H1 (cell line): ENCODE measurements at regions not wholly inside any gene's neighbourhood (a gene's known extent, or its start where the extent isn't known, plus 50 kb on each side); places are given as distances from the start of the nearest gene placed in this dataset.

Experiments
- CTCF ChIA-PET: fragments of 300-600 bp; sonication (Branson Sonifier 250); formaldehyde crosslinking; loops from one replicate; lab custom pipeline; 2021; ENCODE audit not compliant: partially characterized antibody; lab: Charles Lee
- POLR2A ChIA-PET: fragments of 300-600 bp; sonication (Branson Sonifier 250); formaldehyde crosslinking; loops from one replicate; lab custom pipeline; 2021; ENCODE audit warnings: inconsistent platforms; ENCODE audit not compliant: partially characterized antibody; lab: Charles Lee
- DNase-seq, 2 experiments: peaks; one replicate each; pipeline versions ENCODE4 v3.0.0 to v3.0.0-alpha.2; 2010 to 2022; ENCODE audit warnings: low spot score in 2 of 2, low read depth in 1 of 2, mixed read lengths in 1 of 2
- FAIRE-seq: peaks from 2 replicates; lab custom pipeline; 2011; peaks lifted over from hg19 to GRCh38; lab: Jason Lieb, UNC
- H2AFZ ChIP-seq: 2 replicates; pipeline ENCODE4 v1.8.1; 2012; ENCODE audit warnings: low read length, inconsistent platforms
- H2AK5ac ChIP-seq: 2 replicates; pipeline ENCODE4 v1.6.1; 2013; ENCODE audit warnings: low read depth, low read length
- H2BK120ac ChIP-seq: replicated peaks from 2 replicates; pipeline ENCODE3; 2013; ENCODE audit warnings: low read depth, low read length, inconsistent platforms
- H2BK12ac ChIP-seq: 2 replicates; pipeline ENCODE4 v1.6.1; 2013; ENCODE audit warnings: low read depth, low read length
- H2BK15ac ChIP-seq: 2 replicates; pipeline ENCODE4 v1.6.1; 2013; ENCODE audit warnings: low read length
- H2BK20ac ChIP-seq: 2 replicates; pipeline ENCODE4 v1.6.1; 2013; ENCODE audit warnings: low read length
- H2BK5ac ChIP-seq: 2 replicates; pipeline ENCODE4 v1.6.1; 2013; ENCODE audit warnings: low read depth, low read length
- H3K14ac ChIP-seq: 2 replicates; pipeline ENCODE4 v1.6.1; 2013; ENCODE audit warnings: inconsistent platforms; ENCODE audit not compliant: insufficient read length
- H3K18ac ChIP-seq: 2 replicates; pipeline ENCODE4 v1.6.1; 2013; ENCODE audit warnings: low read length; ENCODE audit errors: extremely low read depth
- H3K23ac ChIP-seq: 2 replicates; pipeline ENCODE4 v1.6.1; 2013; ENCODE audit warnings: inconsistent platforms; ENCODE audit not compliant: insufficient read length
- H3K23me2 ChIP-seq: 2 replicates; pipeline ENCODE4 v1.6.1; 2013; ENCODE audit warnings: low read depth, low read length
- H3K27ac ChIP-seq: 2 replicates; pipeline ENCODE4 v1.6.1; 2011; ENCODE audit warnings: low read depth, low read length, inconsistent platforms
- H3K27me3 ChIP-seq, 4 experiments: replicated peaks in 1 of 4; 1 replicate in 1 of 4; 2 replicates in 3 of 4; pipeline versions ENCODE4 v1.6.1 to v1.8.1; 2011 to 2013; ENCODE audit warnings: low read length in 3 of 4, mild to moderate bottlenecking in 3 of 4, inconsistent platforms in 2 of 4, mixed read lengths in 2 of 4, moderate library complexity in 1 of 4; ENCODE audit not compliant: control insufficient read depth in 3 of 4, insufficient read depth in 3 of 4; ENCODE audit errors: extremely low read depth in 1 of 4
- H3K36me3 ChIP-seq, 4 experiments: 2 replicates each; pipeline versions ENCODE4 v1.6.1 to v1.8.1; 2011 to 2013; ENCODE audit warnings: mild to moderate bottlenecking in 4 of 4, low read length in 3 of 4, moderate library complexity in 2 of 4, control low read depth in 1 of 4, inconsistent platforms in 1 of 4; ENCODE audit not compliant: insufficient read depth in 4 of 4, control insufficient read depth in 2 of 4
- H3K4ac ChIP-seq: replicated peaks from 2 replicates; pipeline ENCODE3; 2013; ENCODE audit warnings: low read length, low read depth, mixed read lengths, inconsistent platforms; ENCODE audit not compliant: insufficient read length
- H3K4me1 ChIP-seq, 4 experiments: replicated peaks in 1 of 4; 1 replicate in 1 of 4; 2 replicates in 3 of 4; pipeline versions ENCODE4 v1.6.1 to v1.8.1; 2011 to 2013; ENCODE audit warnings: low read length in 3 of 4, inconsistent platforms in 2 of 4, mixed read lengths in 1 of 4; ENCODE audit not compliant: insufficient read depth in 4 of 4, control insufficient read depth in 3 of 4
- H3K4me2 ChIP-seq, 2 experiments: 2 replicates each; pipeline versions ENCODE4 v1.6.1 to v1.8.1; 2011 to 2013; ENCODE audit warnings: low read depth in 2 of 2, low read length in 2 of 2, control low read depth in 1 of 2, inconsistent platforms in 1 of 2, mild to moderate bottlenecking in 1 of 2; ENCODE audit not compliant: insufficient read depth in 1 of 2
- H3K4me3 ChIP-seq, 4 experiments: fragments of 200-600, 300-600 bp in 1 of 4; sonication (generic), shearing (Covaris generic), sonication (Bioruptor Twin) in 1 of 4; 2 replicates each; pipeline versions ENCODE4 v1.5.1 to v1.8.1; 2011 to 2016; ENCODE audit warnings: low read length in 4 of 4, low read depth in 3 of 4, control low read depth in 2 of 4, inconsistent platforms in 2 of 4, mild to moderate bottlenecking in 2 of 4, mixed read lengths in 1 of 4, moderate library complexity in 1 of 4; ENCODE audit not compliant: insufficient read depth in 2 of 4; ENCODE audit errors: extremely low read depth in 1 of 4
- H3K56ac ChIP-seq: replicated peaks from 2 replicates; pipeline ENCODE3; 2013; ENCODE audit warnings: low read depth, mild to moderate bottlenecking, mixed read lengths, low read length, inconsistent platforms; ENCODE audit not compliant: insufficient read length
- H3K79me1 ChIP-seq: 2 replicates; pipeline ENCODE4 v1.6.1; 2013; ENCODE audit warnings: low read depth, low read length, control low read depth
- H3K79me2 ChIP-seq, 2 experiments: 2 replicates each; pipeline versions ENCODE4 v1.6.1 to v1.8.1; 2012 to 2013; ENCODE audit warnings: low read length in 2 of 2, mild to moderate bottlenecking in 2 of 2, inconsistent platforms in 1 of 2; ENCODE audit not compliant: insufficient read depth in 2 of 2, control insufficient read depth in 1 of 2
- H3K9ac ChIP-seq, 4 experiments: replicated peaks in 1 of 4; 1 replicate in 1 of 4; 2 replicates in 3 of 4; pipeline versions ENCODE4 v1.6.1 to v1.8.1; 2011 to 2013; ENCODE audit warnings: low read depth in 3 of 4, low read length in 3 of 4, control low read depth in 2 of 4, mild to moderate bottlenecking in 2 of 4, moderate library complexity in 2 of 4, inconsistent platforms in 1 of 4; ENCODE audit errors: extremely low read depth in 1 of 4
- H3K9me3 ChIP-seq, 2 experiments: 2 replicates each; pipeline versions ENCODE4 v1.6.1 to v1.8.1; 2012 to 2013; ENCODE audit warnings: mild to moderate bottlenecking in 2 of 2, moderate library complexity in 2 of 2, control low read depth in 1 of 2, inconsistent platforms in 1 of 2, low read depth in 1 of 2, low read length in 1 of 2, mixed read lengths in 1 of 2; ENCODE audit not compliant: insufficient read depth in 2 of 2
- H4K20me1 ChIP-seq, 2 experiments: replicated peaks in 1 of 2; 2 replicates each; pipeline versions ENCODE3 to v1.8.1; 2011 to 2013; ENCODE audit warnings: inconsistent platforms in 2 of 2, low read length in 2 of 2, mild to moderate bottlenecking in 1 of 2; ENCODE audit not compliant: insufficient read depth in 2 of 2, control insufficient read depth in 1 of 2
- H4K5ac ChIP-seq: 2 replicates; pipeline ENCODE4 v1.6.1; 2013; ENCODE audit warnings: low read length, low read depth, mixed read lengths, inconsistent platforms; ENCODE audit not compliant: insufficient read length
- H4K8ac ChIP-seq: 2 replicates; pipeline ENCODE4 v1.8.0; 2013; ENCODE audit warnings: mild to moderate bottlenecking, moderate library complexity, low read length, inconsistent platforms; ENCODE audit not compliant: insufficient read depth; ENCODE audit errors: extremely low read depth
- H4K91ac ChIP-seq: replicated peaks from 2 replicates; pipeline ENCODE3; 2013; ENCODE audit warnings: low read length, mixed read lengths, inconsistent platforms; ENCODE audit not compliant: insufficient read length
- BCL11A ChIP-seq, 2 experiments: IDR thresholded peaks; one replicate each; pipeline ENCODE4 v1.6.1; 2011; ENCODE audit warnings: low read depth in 2 of 2, low read length in 2 of 2, mild to moderate bottlenecking in 2 of 2
- HDAC6 ChIP-seq: IDR thresholded peaks from one replicate; pipeline ENCODE4 v1.7.1; 2012; ENCODE audit warnings: low read depth, mild to moderate bottlenecking, inconsistent platforms, low read length, moderate library complexity
- KDM1A ChIP-seq: fragments of 200-600, 300-600 bp; sonication (generic); IDR thresholded peaks from 2 replicates; pipeline ENCODE4 v1.7.1; 2016; ENCODE audit warnings: mild to moderate bottlenecking, low read length, borderline replicate concordance
- RFX5 ChIP-seq: IDR thresholded peaks from 2 replicates; pipeline ENCODE4 v1.6.1; 2011; ENCODE audit warnings: low read depth, low read length, improper control_type of control experiment, borderline replicate concordance
- SAP30 ChIP-seq: fragments of 300-600 bp; sonication (generic); IDR thresholded peaks from 2 replicates; pipeline ENCODE4 v1.7.1; 2012; ENCODE audit warnings: low read length, moderate library complexity, mild to moderate bottlenecking, inconsistent platforms; ENCODE audit not compliant: insufficient read depth, insufficient replicate concordance
- SIRT6 ChIP-seq: IDR thresholded peaks from one replicate; pipeline ENCODE4 v1.7.1; 2012; ENCODE audit warnings: low read length, inconsistent platforms
- SP2 ChIP-seq: IDR thresholded peaks from 2 replicates; pipeline ENCODE4 v1.6.1; 2012; ENCODE audit warnings: mild to moderate bottlenecking, low read length, inconsistent platforms
- SRF ChIP-seq: IDR thresholded peaks from 2 replicates; pipeline ENCODE4 v1.6.1; 2011; ENCODE audit warnings: mild to moderate bottlenecking, low read depth, low read length, moderate library complexity
- WGBS, 2 experiments: shearing (Covaris generic) in 1 of 2; methylation state at CpG; one replicate each; pipeline versions ENCODE4 v1.1.6 to v1.1.7; 2013 to 2015; ENCODE audit warnings: low lambda C conversion rate in 2 of 2, mixed read lengths in 2 of 2, inconsistent platforms in 1 of 2, low coverage in 1 of 2, missing lambda C conversion rate in 1 of 2; ENCODE audit not compliant: insufficient replicate concordance in 2 of 2, insufficient coverage in 1 of 2, insufficient read length in 1 of 2; ENCODE audit errors: extremely low coverage in 1 of 2, missing lambda C conversion rate in 1 of 2; 5-methylcytosine and 5-hydroxymethylcytosine counted together
- TF ChIP-seq, protein P1 (sequence below): IDR thresholded peaks from 2 replicates; pipeline ENCODE4 v1.6.1; 2012; ENCODE audit warnings: inconsistent platforms
- TF ChIP-seq, protein P2 (sequence below): IDR thresholded peaks from 2 replicates; pipeline ENCODE4 v1.6.1; 2012; ENCODE audit warnings: inconsistent platforms

DNA sequence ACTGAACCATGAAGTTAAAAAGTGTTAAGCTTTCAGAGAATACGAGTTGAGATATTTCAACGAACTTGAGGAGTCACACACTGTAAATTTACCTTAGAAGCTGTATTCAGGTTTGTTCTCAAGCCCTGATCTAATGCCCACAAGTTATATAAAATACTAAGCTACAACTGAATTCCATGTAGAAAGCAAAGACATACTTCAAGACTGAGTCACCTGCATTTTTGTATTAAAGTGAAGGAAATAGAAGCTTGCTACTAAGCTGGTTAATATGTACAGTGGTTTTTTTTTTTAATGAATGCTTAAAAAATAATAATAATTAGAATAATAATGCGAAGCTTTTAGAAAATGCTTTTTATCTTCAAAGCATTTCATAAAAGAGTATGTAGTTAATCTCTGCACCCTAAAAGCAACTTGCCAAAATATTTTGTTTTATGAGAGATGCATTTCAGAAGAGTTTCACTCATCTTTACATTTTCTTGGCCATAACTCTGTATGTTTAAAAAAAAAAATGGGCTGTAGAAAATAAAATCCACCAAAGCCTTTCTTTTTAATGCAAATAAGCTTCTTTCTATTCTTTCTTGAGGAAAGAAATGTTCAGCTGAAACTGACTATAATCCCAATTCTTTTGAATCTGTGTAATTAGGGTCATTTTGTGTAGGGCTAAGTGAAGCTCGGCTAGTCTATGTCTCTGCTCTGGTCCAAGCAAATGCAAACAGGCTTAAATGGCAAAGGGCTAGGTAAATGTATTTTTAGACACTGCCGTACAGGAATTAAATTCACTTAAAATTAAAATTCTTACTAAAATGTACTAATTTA lies 1047.5 kb upstream of the FLRT2 start:
- no peak overlapping the region for H3K27ac ChIP-seq
- no peak overlapping the region for H4K8ac ChIP-seq
- no peaks in the 10 kb centered on the region for H3K79me1 ChIP-seq
- peaks cover 0 to 3% (median 2%) of the 10 kb centered on the region in 4 experiments; a peak in 2 of 7 replicates for H3K4me1 ChIP-seq
- H3K9ac ChIP-seq = no peak overlapping the region
- no peak overlapping the region for H3K23ac ChIP-seq
- FAIRE-seq (no peak), DNase-seq (no peak)
- no peak overlapping the region for H2BK5ac ChIP-seq
- no peak overlapping the region for H2BK120ac ChIP-seq
- H4K20me1 ChIP-seq = no peaks in the 10 kb centered on the region
- H2AK5ac ChIP-seq = no peak overlapping the region
- H3K56ac ChIP-seq = no peak overlapping the region
- no peak overlapping the region for H2BK15ac ChIP-seq
- POLR2A ChIA-PET = interaction anchor here (0.7 kb wide), 1 partner anchor 777 kb away, joined by 3 read pairs; no protein-coding TSS in a partner anchor
- H3K18ac ChIP-seq = no peak overlapping the region
- CTCF ChIA-PET = no interaction called here
- WGBS, 2 experiments = 90% methylated on average over 5 of the region's 5 CpGs; no CpG with 5 or more reads in 1 of the 2 experiments
- H2BK20ac ChIP-seq = no peak overlapping the region
- H4K91ac ChIP-seq = no peak overlapping the region
- H3K4me2 ChIP-seq = no peak overlapping the region
- no peak overlapping the region for H3K14ac ChIP-seq
- no peaks in the 10 kb centered on the region for H3K79me2 ChIP-seq
- no peaks in the 10 kb centered on the region for H3K36me3 ChIP-seq
- H4K5ac ChIP-seq = no peak overlapping the region
- H3K4me3 ChIP-seq = no peak overlapping the region
- no peak overlapping the region for H2BK12ac ChIP-seq
- no peaks in the 10 kb centered on the region for H3K23me2 ChIP-seq
- H3K9me3 ChIP-seq = no peaks in the 10 kb centered on the region
- no peaks in the 10 kb centered on the region for H3K27me3 ChIP-seq
- H2AFZ ChIP-seq = no peak overlapping the region
- H3K4ac ChIP-seq = no peak overlapping the region
- TF ChIP-seq, protein P1, sequence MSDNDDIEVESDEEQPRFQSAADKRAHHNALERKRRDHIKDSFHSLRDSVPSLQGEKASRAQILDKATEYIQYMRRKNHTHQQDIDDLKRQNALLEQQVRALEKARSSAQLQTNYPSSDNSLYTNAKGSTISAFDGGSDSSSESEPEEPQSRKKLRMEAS = no peak
- no peak for TF ChIP-seq SP2
- TF ChIP-seq SRF = no peak
- TF ChIP-seq KDM1A = no peak
- TF ChIP-seq, protein P2, sequence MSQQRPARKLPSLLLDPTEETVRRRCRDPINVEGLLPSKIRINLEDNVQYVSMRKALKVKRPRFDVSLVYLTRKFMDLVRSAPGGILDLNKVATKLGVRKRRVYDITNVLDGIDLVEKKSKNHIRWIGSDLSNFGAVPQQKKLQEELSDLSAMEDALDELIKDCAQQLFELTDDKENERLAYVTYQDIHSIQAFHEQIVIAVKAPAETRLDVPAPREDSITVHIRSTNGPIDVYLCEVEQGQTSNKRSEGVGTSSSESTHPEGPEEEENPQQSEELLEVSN = no peak
- TF ChIP-seq SIRT6 = no peak
- no peak for TF ChIP-seq BCL11A (IDR thresholded peaks at IDR 0.05; ENCODE audit: low read depth in 2 of 2, low read length in 2 of 2)
- TF ChIP-seq HDAC6 = no peak
- TF ChIP-seq RFX5 = no peak
- TF ChIP-seq SAP30 = no peak
